ENCODE measurements at regions not wholly inside any gene's neighbourhood (a gene's known extent, or its start where the extent isn't known, plus 50 kb on each side); places are given as distances from the start of the nearest gene placed in this dataset.

GRCh38 chr16:9338068-9338467 lies 246.6 kb downstream of the HAPSTR1 start:
- TF ChIP-seq POLR2AphosphoS5 (IDR thresholded peaks at IDR 0.05): no peak
- TF ChIP-seq EP300 (IDR thresholded peaks at IDR 0.05): no peak
- TF ChIP-seq POLR2A (IDR thresholded peaks at IDR 0.05): no peak
- TF ChIP-seq CTCF (IDR thresholded peaks at IDR 0.05): no peak
- intact Hi-C loops (cut with DNase I): no loop called here
- WGBS, 2 donors: 52 to 77% methylated on average over 2 of the region's 2 CpGs

GRCh38 chr16:9338510-9338909 lies 247.1 kb downstream of the HAPSTR1 start:
- no peak for DNase-seq
- Histone ChIP-seq H3K4me1 (peaks cover 0 to 7% (median 2%) of the 10 kb centered on the region in 4 donors), H3K27ac (no peak overlapping the region), H3K9me3 (no peaks in the 10 kb centered on the region), H3K4me3 (no peak overlapping the region), H3K36me3 (no peaks in the 10 kb centered on the region), H3K27me3 (no peaks in the 10 kb centered on the region)
- TF ChIP-seq CTCF (IDR thresholded peaks at IDR 0.05) (no peak), POLR2AphosphoS5 (IDR thresholded peaks at IDR 0.05) (no peak), POLR2A (IDR thresholded peaks at IDR 0.05) (no peak), EP300 (IDR thresholded peaks at IDR 0.05) (no peak)
- intact Hi-C loops (cut with DNase I): no loop called here
- whole genome bisulfite sequencing, 2 donors: 88 to 89% methylated on average over 4 of the region's 4 CpGs

More at GRCh38 chr16:9338068-9338467, 246.6 kb downstream of the HAPSTR1 start:
- no peak for DNase-seq
- H3K27ac ChIP-seq: no peak overlapping the region
- no peaks in the 10 kb centered on the region for H3K36me3 ChIP-seq
- no peak overlapping the region for H3K4me3 ChIP-seq
- no peaks in the 10 kb centered on the region for H3K9me3 ChIP-seq
- H3K4me1 ChIP-seq: peaks cover 0 to 2% (median under 1%) of the 10 kb centered on the region in 4 donors
- no peaks in the 10 kb centered on the region for H3K27me3 ChIP-seq

GRCh38 chr16:9340526-9341256 lies 249.2 kb downstream of the HAPSTR1 start:
- peaks cover 0 to 14% (median 4%) of the 10 kb centered on the region in 4 donors for H3K4me1 ChIP-seq
- intact Hi-C loops (cut with DNase I): no loop called here
- peak overlapping the region in 1 of 4 donors; percentile 18 for H3K27ac ChIP-seq
- H3K36me3 ChIP-seq: no peaks in the 10 kb centered on the region
- H3K9me3 ChIP-seq: no peaks in the 10 kb centered on the region
- WGBS, 2 donors: 73 to 87% methylated on average over 15 of the region's 15 CpGs
- DNase-seq: no peak
- H3K4me3 ChIP-seq: no peak overlapping the region
- TF ChIP-seq CTCF (IDR thresholded peaks at IDR 0.05) (no peak), POLR2A (IDR thresholded peaks at IDR 0.05) (no peak), POLR2AphosphoS5 (IDR thresholded peaks at IDR 0.05) (peak in 1 of 4 donors; percentile 22), EP300 (IDR thresholded peaks at IDR 0.05) (no peak)
- H3K27me3 ChIP-seq: no peaks in the 10 kb centered on the region

GRCh38 chr16:9343276-9343675 lies 251.8 kb downstream of the HAPSTR1 start:
- intact Hi-C loops (cut with DNase I): no loop called here
- Histone ChIP-seq H3K27me3 (no peaks in the 10 kb centered on the region), H3K4me3 (no peak overlapping the region), H3K36me3 (no peaks in the 10 kb centered on the region), H3K9me3 (peaks cover 0 to 2% (median 0%) of the 10 kb centered on the region in 4 donors), H3K4me1 (peaks cover 0 to 22% (median 5%) of the 10 kb centered on the region in 4 donors), H3K27ac (peak overlapping the region in 1 of 4 donors; percentile 40)
- DNase-seq: no peak
- TF ChIP-seq CTCF (IDR thresholded peaks at IDR 0.05): no peak
- TF ChIP-seq POLR2A (IDR thresholded peaks at IDR 0.05): no peak
- no peak for TF ChIP-seq POLR2AphosphoS5 (IDR thresholded peaks at IDR 0.05)
- TF ChIP-seq EP300 (IDR thresholded peaks at IDR 0.05): no peak
- 60 to 73% methylated on average over 6 of the region's 6 CpGs for WGBS, 2 donors

Data from sigmoid colon (tissue), 6 donors.